SW480 (cell line): ENCODE measurements at regions not wholly inside any gene's neighbourhood (a gene's known extent, or its start where the extent isn't known, plus 50 kb on each side); places are given as distances from the start of the nearest gene placed in this dataset.
"Not testable (repeated sequence)": the region's sequence is repeated elsewhere in the genome, so short reads cannot be mapped to it uniquely, and the experiment has no call there.

Experiments
- DNase-seq: peaks from one replicate; pipeline ENCODE4 v3.0.0-alpha.2; 2016; ENCODE audit warnings: low spot score

DNA sequence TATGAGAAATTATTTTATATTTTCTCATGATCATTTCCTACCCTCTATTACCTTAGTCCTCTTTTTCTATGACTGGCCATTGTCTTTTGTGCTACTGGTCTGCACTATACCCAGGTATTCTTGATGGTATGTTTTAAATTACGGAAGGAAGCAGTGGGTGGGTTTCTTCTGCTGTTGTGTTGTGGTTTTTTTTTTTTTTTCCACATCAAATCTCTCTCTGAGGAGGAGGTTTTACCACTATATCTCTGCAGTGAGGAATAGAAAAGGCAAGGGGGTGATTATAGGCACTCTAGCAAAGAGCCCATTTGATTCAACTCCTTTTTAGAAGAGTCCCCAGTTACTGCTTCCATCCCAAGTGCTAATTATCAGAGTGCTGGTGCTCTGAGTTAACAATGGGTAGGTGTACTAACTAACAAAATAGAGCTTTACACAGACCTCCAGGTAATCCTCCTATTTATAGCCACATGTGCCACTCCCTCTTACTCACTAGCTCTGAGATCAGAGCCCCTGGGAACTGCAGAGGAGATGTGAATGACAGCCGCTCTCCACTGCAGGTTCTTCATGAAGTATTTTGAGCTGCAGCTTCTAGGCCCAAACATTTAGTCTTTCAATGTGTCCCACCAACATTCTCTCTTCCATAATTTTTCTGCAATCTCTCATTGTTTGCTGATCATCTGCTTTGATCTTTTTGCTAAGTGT lies 301.6 kb upstream of the GULP1 start:
- peak; percentile 60 for DNase-seq

DNA sequence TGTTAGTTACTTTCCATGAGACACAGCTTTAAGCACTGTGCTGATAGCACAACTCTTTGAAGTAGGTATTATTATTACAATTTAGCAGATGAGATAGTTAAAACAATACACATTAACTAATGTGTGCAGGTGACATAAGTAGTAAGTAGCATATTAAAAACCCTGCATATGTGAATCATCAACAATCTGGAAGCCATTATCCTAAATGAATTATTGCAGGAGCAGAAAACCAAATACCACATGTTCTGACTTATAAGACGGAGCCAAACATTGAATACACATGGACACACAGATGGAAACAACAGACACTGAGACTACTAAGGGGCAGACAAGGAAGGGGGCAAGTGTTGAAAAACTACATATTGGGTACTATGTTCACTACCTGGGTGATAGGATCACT lies 300.3 kb upstream of the GULP1 start:
- no peak for DNase-seq

DNA sequence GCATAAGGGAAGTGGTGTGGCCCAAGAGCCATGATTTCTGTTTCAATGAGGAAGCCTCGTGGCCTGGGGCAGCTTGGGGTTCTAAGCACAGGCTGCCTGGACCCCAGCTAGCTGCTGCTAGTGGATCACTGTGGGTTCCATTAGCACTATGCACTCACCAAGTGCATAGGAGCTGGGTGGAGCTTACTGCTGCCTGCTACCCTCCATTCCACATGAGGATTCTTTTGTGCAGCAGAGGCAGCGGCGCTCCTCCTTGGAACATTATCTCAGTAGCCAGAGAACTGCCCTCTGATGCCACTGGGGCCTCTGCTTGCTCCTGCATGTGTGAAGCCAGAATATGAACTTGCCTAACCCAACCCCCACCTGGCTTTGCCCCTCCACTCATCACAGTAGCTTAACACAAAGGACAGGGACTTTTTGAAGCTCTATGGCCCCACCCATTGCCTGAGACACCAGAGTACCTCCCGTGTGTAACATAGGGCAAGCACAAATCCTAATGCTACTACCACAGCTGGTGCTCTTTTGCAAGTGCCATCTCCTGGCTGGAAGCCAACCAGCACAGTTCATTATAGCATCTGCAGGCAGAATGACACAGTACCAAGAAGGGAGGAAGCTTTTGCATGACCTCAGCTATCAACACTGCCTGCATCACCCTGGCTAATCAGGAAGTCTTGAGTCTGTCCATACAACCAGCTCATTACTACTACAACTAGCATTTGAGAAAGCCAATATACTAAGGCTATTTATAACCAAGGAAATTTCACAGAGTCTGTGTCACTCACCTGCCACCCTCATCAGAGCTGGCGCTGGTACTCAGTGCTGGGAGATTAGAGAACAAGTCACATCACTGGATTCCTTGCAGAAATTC lies 297.0 kb upstream of the GULP1 start:
- DNase-seq = no peak

DNA sequence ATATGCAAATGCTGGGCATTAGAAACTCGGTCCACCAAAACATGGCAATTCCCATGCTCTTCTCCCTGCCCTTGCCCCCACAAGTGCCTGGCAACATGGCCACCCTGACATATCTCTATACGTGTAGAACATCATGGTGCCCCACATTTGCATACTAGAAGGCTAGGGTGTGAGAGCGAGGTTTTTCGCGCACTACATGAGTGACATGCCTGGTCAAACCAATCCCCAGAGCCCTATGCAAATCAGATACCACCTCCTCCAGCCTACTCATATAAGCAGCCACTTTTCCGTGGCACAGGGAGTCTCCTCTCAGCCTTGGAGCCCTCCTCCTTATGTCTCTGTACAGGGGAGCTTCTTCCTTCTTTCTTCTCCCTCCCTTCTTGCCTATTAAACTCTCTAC lies 296.1 kb upstream of the GULP1 start:
- DNase-seq = no peak

DNA sequence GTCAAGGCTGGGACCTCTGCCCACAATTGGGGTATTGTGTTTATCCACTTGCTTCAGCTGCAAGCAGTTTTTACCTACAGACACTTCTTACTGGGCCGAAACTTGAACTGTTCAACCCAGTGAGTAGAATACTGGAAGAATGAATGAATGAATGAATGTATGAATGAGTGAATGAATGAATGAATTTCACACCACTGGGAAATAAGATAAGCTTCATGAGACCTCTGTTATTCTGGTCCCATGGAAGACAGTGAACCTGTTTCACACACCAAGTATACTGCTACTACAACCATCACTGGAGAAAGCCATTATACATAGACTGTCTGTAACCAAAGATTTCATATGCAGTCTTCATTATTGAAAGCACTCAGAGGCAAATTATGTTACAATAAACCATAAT lies 295.0 kb upstream of the GULP1 start:
- DNase-seq = no peak

DNA sequence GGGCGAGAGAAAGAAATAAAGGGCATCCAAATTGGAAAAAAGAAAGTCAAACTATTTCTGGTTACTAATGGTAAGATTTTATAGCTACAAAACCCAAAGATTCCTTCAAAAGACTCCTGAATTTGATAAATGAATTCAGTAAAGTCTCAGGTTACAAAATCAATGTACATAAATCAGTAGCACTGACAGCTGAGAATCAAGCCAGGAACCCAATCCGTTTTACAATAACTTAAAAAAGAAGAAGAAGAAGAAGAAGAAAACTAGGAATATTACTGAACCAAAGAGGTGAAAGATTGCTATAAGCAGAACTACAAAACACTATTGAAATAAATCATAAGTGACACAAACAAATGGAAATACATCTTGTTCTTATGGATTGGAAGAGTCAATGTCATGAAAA lies 291.5 kb upstream of the GULP1 start:
- DNase-seq = no peak

DNA sequence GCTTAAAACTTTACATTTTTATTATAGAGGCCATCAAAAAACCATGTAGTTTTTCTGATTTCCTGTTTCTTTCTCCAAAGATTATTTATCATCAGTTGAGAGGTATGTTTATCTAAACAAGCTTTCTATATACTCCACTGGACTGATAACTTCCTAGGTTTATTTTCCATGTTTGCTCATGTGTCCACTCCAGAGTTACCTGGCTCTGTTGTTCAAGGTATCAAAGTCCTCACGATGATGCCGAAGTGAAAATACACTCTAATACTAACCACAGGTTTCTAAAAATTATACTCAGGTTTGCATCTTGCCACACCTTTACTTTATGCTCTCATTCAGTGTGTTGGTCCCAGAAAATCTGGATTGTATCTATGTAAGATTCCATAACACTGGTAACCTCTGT lies 287.9 kb upstream of the GULP1 start:
- no peak for DNase-seq

DNA sequence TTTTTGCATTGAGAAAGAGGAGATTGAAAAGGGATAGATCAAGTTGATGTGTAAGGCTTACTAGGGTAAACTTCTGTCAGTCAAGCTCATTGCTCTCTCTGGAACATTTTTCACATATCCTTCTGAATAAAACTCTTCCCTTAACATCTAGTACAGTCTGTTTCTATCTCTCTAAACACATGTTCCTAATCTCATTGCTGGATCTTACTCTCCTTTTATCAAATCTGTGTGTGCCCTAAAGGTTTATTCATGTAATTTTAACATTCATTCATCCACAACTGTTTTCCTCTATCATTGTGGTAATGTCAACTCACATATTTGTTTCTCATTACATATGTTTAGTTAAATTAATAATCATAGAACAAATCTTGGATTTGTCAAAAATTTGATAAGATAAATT lies 277.9 kb upstream of the GULP1 start:
- no peak for DNase-seq

DNA sequence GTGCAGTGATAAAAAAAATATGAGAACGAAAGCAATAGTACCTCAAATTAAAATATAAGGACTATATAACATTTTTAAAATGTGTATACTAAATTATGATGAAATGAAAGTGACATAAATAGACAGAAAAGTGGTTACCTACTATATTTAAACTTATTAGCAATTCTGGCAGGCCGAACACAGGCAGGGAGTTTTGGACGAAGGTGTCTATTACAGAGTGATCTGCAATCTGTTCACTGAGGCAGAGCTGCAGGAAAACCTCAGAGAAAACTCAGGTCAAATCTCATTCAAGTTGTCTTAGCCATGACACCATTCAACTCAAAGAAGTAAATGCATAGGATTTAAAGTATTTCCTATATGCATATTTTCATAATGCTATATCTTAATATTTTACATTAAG lies 274.8 kb upstream of the GULP1 start:
- no peak for DNase-seq

DNA sequence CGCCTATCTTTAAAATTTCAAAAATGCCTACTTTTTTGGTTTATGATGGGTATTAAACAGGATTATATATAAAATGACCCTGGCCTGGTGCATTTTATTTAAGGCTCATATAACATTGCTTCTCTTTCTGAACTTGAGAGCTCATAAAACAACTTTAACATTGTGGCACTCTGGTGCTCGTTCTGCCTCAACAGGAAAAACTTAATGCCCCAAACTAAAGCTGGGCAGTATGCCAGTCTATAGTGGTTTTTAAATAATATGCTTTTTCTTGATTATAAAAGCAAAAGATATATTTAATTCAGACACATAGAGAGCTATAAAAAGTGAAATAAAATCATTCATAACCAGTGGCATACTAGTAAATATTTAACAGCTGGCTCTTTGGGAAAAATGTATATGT lies 269.3 kb upstream of the GULP1 start:
- DNase-seq = no peak

DNA sequence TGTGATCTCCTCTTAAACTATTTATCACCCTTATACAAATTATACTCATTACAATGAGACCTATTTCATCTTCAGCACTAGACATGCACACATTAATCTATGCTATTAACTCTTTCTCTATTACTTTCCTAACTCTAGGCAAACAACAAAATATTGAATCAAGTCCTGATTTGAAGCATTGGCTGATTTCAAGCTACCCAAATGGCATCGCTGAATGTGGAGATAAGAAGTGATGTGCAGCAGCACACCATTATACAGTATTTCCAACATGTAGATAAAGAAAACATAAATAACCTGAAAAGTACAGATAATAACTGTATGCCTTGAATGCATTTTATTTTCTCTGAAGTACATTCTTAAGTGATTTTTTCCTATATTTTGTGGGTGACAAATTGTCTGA lies 268.6 kb upstream of the GULP1 start:
- DNase-seq = no peak

DNA sequence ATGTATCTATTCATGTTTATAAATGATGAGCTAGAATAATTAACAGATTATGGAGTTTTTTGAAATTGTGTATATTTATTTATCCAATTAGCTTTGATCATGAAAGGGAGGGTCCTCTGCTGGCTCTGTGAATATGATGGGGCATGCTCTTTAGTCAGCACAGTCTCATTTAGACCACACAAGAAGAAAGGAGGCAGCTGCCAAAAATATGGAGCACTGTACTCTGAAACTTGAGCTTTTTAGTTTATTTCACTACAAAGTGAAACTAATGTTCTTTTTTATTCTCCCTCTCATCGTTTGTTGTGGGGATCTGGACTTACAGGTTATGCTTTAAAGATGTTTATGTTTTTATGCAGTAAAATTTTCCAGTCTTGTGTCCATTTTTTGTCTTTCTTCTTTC lies 266.9 kb upstream of the GULP1 start:
- DNase-seq = no peak

DNA sequence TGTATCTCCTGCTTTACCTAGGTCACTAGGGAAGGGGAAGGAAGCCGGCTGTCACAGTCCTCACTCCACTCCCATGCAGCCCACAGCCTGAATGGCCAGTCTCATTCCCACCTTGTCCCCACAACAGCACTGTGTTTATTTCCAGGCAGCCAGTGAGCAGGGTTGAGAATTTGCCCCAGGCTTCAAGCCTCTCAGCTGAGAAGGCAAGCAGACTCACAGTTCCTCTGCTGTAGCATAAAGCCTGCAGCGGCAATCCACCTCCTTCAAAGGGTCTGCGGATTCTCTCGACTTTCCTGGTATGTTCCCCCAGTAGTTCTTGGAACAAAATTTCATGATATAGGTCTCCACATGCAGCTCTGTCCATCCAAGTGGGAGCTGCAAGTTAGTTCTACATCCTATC lies 262.9 kb upstream of the GULP1 start:
- no peak for DNase-seq

DNA sequence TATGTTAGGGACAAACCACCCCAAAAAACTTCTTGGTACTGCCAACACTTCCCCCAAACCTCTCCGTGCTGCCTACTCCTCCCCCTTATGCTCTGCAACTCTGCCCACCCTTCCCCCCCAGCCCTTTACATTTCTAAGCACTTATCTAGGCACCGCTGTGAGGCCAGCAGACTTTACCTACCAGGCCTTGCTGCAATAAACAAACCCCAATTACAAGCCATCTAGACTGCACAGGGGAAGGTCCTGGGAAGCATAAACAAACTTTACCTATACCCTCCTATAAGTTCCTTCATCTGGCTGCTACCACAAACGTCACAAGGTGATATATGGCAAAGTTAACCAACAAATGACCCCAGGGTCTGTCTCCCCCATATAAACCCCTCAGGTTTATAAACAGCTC lies 259.4 kb upstream of the GULP1 start:
- no peak for DNase-seq

DNA sequence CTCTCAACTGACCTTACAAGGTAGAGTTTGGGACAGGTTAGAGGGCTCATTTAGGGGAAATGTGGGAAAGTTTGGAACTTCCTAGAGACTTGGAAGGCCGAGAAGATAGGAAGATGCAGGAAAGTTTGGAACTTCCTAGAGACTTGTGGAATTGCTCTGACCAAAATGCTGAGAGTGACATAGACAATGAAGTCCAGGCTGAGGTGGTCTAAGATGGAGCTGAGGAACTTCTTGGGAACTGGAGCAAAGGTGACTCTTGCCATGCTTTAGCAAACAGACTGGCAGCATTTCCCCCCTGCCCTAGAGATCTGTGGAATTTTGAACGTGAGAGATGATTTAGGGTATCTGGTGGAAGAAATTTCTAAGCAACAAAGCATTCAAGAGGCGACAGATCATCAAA lies 258.9 kb upstream of the GULP1 start:
- no peak for DNase-seq

DNA sequence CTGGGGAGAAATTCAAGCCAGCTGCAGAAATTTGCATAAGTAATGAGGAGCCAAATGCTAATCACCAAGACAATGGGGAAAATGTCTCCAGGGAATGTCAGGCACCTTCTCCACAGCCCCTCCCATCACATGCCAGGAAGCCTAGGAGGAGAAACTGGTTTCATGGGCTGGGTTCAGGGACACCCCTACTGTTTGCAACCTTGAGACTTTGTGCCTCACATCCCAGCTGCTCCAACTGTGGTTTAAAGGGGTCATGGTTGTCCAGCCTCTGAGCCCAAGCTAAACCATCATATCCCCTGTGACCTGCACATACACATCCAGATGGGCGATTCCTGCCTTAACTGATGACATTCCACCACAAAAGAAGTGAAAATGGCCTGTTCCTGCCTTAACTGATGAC lies 258.4 kb upstream of the GULP1 start:
- not testable (repeated sequence) for DNase-seq

DNA sequence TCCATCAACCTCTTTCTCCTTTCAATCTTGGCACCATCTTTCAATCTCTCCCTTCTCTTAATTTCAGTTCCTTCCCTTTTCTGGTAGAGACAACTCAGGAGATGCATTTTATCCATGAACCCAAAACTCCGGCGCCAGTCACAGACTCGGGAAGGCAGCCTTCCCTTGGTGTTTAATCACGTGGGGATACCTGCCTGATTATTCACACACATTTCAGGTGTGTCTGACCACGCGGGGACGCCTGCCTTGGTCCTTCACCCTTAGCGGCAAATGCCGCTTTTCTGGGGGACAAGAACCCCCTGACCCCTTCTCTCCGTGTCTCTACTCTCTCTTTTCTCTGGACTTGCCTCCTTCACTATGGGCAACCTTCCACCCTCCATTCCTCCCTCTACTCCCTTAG lies 257.6 kb upstream of the GULP1 start:
- not testable (repeated sequence) for DNase-seq

DNA sequence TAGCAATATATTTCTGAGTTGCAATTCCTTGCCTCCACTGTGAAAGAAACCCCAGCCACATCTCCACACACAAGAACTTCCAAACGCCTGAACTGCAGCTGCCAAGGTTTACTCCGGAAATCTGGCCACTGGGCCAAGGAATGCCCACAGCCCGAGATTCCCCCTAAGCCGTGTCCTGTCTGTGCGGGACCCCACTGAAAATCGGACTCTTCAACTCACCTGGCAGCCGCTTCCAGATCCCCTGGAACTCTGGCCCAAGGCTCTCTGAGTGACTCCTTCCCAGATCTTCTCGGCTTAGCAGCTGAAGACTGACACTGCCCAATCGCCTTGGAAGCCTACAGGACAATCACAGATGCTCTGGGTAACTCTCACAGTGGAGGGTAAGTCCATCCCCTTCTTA lies 256.3 kb upstream of the GULP1 start:
- DNase-seq = not testable (repeated sequence)

DNA sequence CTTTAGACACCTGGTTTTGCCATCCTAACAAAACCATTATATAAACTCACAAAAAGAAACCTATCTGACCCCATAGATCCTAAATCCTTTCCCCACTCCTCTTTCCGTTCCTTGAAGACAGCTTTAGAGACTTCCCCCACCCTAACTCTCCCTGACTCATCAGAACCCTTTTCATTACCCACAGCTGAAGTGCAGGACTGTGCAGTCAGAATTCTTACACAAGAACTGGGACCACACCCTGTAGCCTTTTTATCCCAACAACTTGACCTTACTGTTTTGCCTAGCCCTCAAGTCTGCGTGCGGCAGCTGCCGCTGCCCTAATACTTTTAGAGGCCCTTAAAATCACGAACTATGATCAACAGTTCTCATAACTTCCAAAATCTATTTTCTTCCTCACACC lies 254.9 kb upstream of the GULP1 start:
- not testable (repeated sequence) for DNase-seq

DNA sequence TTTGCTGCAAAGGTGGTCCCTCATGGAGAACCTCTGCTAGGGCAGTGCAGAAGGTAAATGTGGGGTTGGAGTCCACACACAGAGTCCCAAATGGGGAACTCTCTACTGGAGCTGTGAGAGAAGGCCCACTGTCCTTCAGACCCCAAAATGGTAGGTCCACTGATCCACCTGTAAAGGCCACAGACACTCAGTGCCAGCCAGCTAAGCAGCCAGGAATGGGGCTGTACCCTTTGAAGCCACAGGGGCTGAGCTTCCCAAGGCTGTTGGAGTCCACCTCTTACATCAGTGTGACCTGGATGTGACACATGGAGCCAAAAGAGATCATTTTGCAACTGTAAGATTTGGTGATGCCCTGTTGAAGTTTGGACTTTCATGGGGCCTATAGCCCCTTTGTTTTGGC lies 252.4 kb upstream of the GULP1 start:
- no peak for DNase-seq

DNA sequence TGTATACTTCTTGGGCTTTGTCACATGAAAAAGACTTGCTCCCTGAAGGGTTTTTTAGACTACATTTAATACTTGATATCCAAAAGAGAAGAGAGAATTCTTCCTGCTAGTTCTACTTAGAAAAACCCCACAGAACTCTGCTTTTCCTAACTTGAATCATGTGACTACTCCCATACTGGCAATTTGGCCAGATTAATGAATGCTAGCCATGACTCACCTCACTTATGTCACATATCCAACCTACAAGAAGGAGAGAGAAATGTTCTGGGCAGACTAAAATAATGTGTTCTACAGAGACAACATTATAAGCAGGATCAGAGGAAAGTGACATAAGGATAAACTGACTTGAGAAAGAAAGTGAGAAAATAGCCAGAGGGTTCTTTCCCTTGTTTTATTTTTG lies 249.3 kb upstream of the GULP1 start:
- no peak for DNase-seq

DNA sequence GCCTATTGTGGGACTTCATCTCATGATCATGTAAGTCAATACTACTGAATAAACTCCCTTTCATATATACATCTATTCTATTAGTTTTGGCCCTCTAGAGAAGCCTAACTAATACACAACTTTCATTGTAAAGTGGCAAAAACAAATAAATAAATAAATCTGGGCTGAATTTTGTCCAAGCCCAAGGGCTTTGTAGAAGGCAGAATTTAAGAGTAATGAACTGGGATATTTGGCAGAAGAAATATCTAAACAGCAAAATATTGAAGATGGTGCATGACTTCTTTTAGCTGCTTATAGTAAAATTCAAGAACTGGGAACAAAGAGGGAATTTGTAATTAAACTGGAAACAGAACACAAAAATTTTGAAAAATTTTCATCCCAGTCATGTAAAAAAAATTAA lies 246.7 kb upstream of the GULP1 start:
- DNase-seq = no peak

DNA sequence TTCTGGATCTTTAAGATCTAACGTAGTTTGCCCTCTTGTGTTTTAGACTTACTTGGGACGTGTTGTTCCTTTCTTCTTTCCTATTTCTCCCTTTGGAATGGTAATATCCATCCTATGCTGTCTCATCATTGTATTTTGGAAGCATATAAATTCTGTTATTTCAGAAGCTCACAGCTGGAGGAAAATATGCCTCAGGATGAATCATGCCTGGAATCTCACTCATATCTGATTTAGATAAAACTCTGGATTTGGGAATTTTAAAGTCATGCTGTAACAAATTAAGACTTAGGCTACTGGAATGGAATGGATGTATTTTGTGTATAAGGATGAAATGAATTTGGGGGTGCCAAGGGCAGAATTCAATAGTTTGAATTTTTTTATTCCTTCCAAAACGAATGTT lies 245.2 kb upstream of the GULP1 start:
- DNase-seq = no peak

DNA sequence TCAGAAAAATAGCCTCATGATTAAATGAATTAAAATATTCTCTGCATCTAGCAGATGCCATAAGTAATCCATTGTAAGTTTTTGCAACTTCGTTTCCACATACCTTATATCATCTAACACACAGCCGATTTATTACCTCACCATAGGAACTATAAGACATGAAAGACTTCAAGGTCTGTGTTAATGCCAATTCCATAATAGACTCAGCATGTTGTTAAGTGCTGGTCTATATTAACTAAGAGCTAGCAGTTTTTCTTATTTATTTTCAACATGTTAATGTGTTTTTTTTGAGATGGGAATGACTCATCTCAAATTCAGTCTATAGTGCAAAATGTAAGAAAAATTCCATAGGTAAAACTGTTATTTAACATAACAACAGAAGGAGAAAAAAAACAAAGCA lies 243.9 kb upstream of the GULP1 start:
- no peak for DNase-seq
